H1 (cell line): ENCODE measurements at regions not wholly inside any gene's neighbourhood (a gene's known extent, or its start where the extent isn't known, plus 50 kb on each side); places are given as distances from the start of the nearest gene placed in this dataset.

Experiments
- CTCF ChIA-PET: fragments of 300-600 bp; sonication (Branson Sonifier 250); formaldehyde crosslinking; loops from one replicate; lab custom pipeline; 2021; ENCODE audit not compliant: partially characterized antibody; lab: Charles Lee
- POLR2A ChIA-PET: fragments of 300-600 bp; sonication (Branson Sonifier 250); formaldehyde crosslinking; loops from one replicate; lab custom pipeline; 2021; ENCODE audit warnings: inconsistent platforms; ENCODE audit not compliant: partially characterized antibody; lab: Charles Lee
- DNase-seq, 2 experiments: peaks; one replicate each; pipeline versions ENCODE4 v3.0.0 to v3.0.0-alpha.2; 2010 to 2022; ENCODE audit warnings: low spot score in 2 of 2, low read depth in 1 of 2, mixed read lengths in 1 of 2
- FAIRE-seq: peaks from 2 replicates; lab custom pipeline; 2011; peaks lifted over from hg19 to GRCh38; lab: Jason Lieb, UNC
- H2AFZ ChIP-seq: 2 replicates; pipeline ENCODE4 v1.8.1; 2012; ENCODE audit warnings: low read length, inconsistent platforms
- H2AK5ac ChIP-seq: 2 replicates; pipeline ENCODE4 v1.6.1; 2013; ENCODE audit warnings: low read depth, low read length
- H2BK120ac ChIP-seq: replicated peaks from 2 replicates; pipeline ENCODE3; 2013; ENCODE audit warnings: low read depth, low read length, inconsistent platforms
- H2BK12ac ChIP-seq: 2 replicates; pipeline ENCODE4 v1.6.1; 2013; ENCODE audit warnings: low read depth, low read length
- H2BK15ac ChIP-seq: 2 replicates; pipeline ENCODE4 v1.6.1; 2013; ENCODE audit warnings: low read length
- H2BK20ac ChIP-seq: 2 replicates; pipeline ENCODE4 v1.6.1; 2013; ENCODE audit warnings: low read length
- H2BK5ac ChIP-seq: 2 replicates; pipeline ENCODE4 v1.6.1; 2013; ENCODE audit warnings: low read depth, low read length
- H3K14ac ChIP-seq: 2 replicates; pipeline ENCODE4 v1.6.1; 2013; ENCODE audit warnings: inconsistent platforms; ENCODE audit not compliant: insufficient read length
- H3K18ac ChIP-seq: 2 replicates; pipeline ENCODE4 v1.6.1; 2013; ENCODE audit warnings: low read length; ENCODE audit errors: extremely low read depth
- H3K23ac ChIP-seq: 2 replicates; pipeline ENCODE4 v1.6.1; 2013; ENCODE audit warnings: inconsistent platforms; ENCODE audit not compliant: insufficient read length
- H3K23me2 ChIP-seq: 2 replicates; pipeline ENCODE4 v1.6.1; 2013; ENCODE audit warnings: low read depth, low read length
- H3K27ac ChIP-seq: 2 replicates; pipeline ENCODE4 v1.6.1; 2011; ENCODE audit warnings: low read depth, low read length, inconsistent platforms
- H3K27me3 ChIP-seq, 4 experiments: replicated peaks in 1 of 4; 1 replicate in 1 of 4; 2 replicates in 3 of 4; pipeline versions ENCODE4 v1.6.1 to v1.8.1; 2011 to 2013; ENCODE audit warnings: low read length in 3 of 4, mild to moderate bottlenecking in 3 of 4, inconsistent platforms in 2 of 4, mixed read lengths in 2 of 4, moderate library complexity in 1 of 4; ENCODE audit not compliant: control insufficient read depth in 3 of 4, insufficient read depth in 3 of 4; ENCODE audit errors: extremely low read depth in 1 of 4
- H3K36me3 ChIP-seq, 4 experiments: 2 replicates each; pipeline versions ENCODE4 v1.6.1 to v1.8.1; 2011 to 2013; ENCODE audit warnings: mild to moderate bottlenecking in 4 of 4, low read length in 3 of 4, moderate library complexity in 2 of 4, control low read depth in 1 of 4, inconsistent platforms in 1 of 4; ENCODE audit not compliant: insufficient read depth in 4 of 4, control insufficient read depth in 2 of 4
- H3K4ac ChIP-seq: replicated peaks from 2 replicates; pipeline ENCODE3; 2013; ENCODE audit warnings: low read length, low read depth, mixed read lengths, inconsistent platforms; ENCODE audit not compliant: insufficient read length
- H3K4me1 ChIP-seq, 4 experiments: replicated peaks in 1 of 4; 1 replicate in 1 of 4; 2 replicates in 3 of 4; pipeline versions ENCODE4 v1.6.1 to v1.8.1; 2011 to 2013; ENCODE audit warnings: low read length in 3 of 4, inconsistent platforms in 2 of 4, mixed read lengths in 1 of 4; ENCODE audit not compliant: insufficient read depth in 4 of 4, control insufficient read depth in 3 of 4
- H3K4me2 ChIP-seq, 2 experiments: 2 replicates each; pipeline versions ENCODE4 v1.6.1 to v1.8.1; 2011 to 2013; ENCODE audit warnings: low read depth in 2 of 2, low read length in 2 of 2, control low read depth in 1 of 2, inconsistent platforms in 1 of 2, mild to moderate bottlenecking in 1 of 2; ENCODE audit not compliant: insufficient read depth in 1 of 2
- H3K4me3 ChIP-seq, 4 experiments: fragments of 200-600, 300-600 bp in 1 of 4; sonication (generic), shearing (Covaris generic), sonication (Bioruptor Twin) in 1 of 4; 2 replicates each; pipeline versions ENCODE4 v1.5.1 to v1.8.1; 2011 to 2016; ENCODE audit warnings: low read length in 4 of 4, low read depth in 3 of 4, control low read depth in 2 of 4, inconsistent platforms in 2 of 4, mild to moderate bottlenecking in 2 of 4, mixed read lengths in 1 of 4, moderate library complexity in 1 of 4; ENCODE audit not compliant: insufficient read depth in 2 of 4; ENCODE audit errors: extremely low read depth in 1 of 4
- H3K56ac ChIP-seq: replicated peaks from 2 replicates; pipeline ENCODE3; 2013; ENCODE audit warnings: low read depth, mild to moderate bottlenecking, mixed read lengths, low read length, inconsistent platforms; ENCODE audit not compliant: insufficient read length
- H3K79me1 ChIP-seq: 2 replicates; pipeline ENCODE4 v1.6.1; 2013; ENCODE audit warnings: low read depth, low read length, control low read depth
- H3K79me2 ChIP-seq, 2 experiments: 2 replicates each; pipeline versions ENCODE4 v1.6.1 to v1.8.1; 2012 to 2013; ENCODE audit warnings: low read length in 2 of 2, mild to moderate bottlenecking in 2 of 2, inconsistent platforms in 1 of 2; ENCODE audit not compliant: insufficient read depth in 2 of 2, control insufficient read depth in 1 of 2
- H3K9ac ChIP-seq, 4 experiments: replicated peaks in 1 of 4; 1 replicate in 1 of 4; 2 replicates in 3 of 4; pipeline versions ENCODE4 v1.6.1 to v1.8.1; 2011 to 2013; ENCODE audit warnings: low read depth in 3 of 4, low read length in 3 of 4, control low read depth in 2 of 4, mild to moderate bottlenecking in 2 of 4, moderate library complexity in 2 of 4, inconsistent platforms in 1 of 4; ENCODE audit errors: extremely low read depth in 1 of 4
- H3K9me3 ChIP-seq, 2 experiments: 2 replicates each; pipeline versions ENCODE4 v1.6.1 to v1.8.1; 2012 to 2013; ENCODE audit warnings: mild to moderate bottlenecking in 2 of 2, moderate library complexity in 2 of 2, control low read depth in 1 of 2, inconsistent platforms in 1 of 2, low read depth in 1 of 2, low read length in 1 of 2, mixed read lengths in 1 of 2; ENCODE audit not compliant: insufficient read depth in 2 of 2
- H4K20me1 ChIP-seq, 2 experiments: replicated peaks in 1 of 2; 2 replicates each; pipeline versions ENCODE3 to v1.8.1; 2011 to 2013; ENCODE audit warnings: inconsistent platforms in 2 of 2, low read length in 2 of 2, mild to moderate bottlenecking in 1 of 2; ENCODE audit not compliant: insufficient read depth in 2 of 2, control insufficient read depth in 1 of 2
- H4K5ac ChIP-seq: 2 replicates; pipeline ENCODE4 v1.6.1; 2013; ENCODE audit warnings: low read length, low read depth, mixed read lengths, inconsistent platforms; ENCODE audit not compliant: insufficient read length
- H4K8ac ChIP-seq: 2 replicates; pipeline ENCODE4 v1.8.0; 2013; ENCODE audit warnings: mild to moderate bottlenecking, moderate library complexity, low read length, inconsistent platforms; ENCODE audit not compliant: insufficient read depth; ENCODE audit errors: extremely low read depth
- H4K91ac ChIP-seq: replicated peaks from 2 replicates; pipeline ENCODE3; 2013; ENCODE audit warnings: low read length, mixed read lengths, inconsistent platforms; ENCODE audit not compliant: insufficient read length
- EP300 ChIP-seq, 2 experiments: IDR thresholded peaks; 1 replicate in 1 of 2; 2 replicates in 1 of 2; pipeline ENCODE4 v1.6.1; 2011 to 2012; ENCODE audit warnings: low read depth in 2 of 2, low read length in 2 of 2, mild to moderate bottlenecking in 2 of 2, borderline replicate concordance in 1 of 2, inconsistent platforms in 1 of 2, moderate library complexity in 1 of 2
- EZH2 ChIP-seq: fragments of 200-600 bp; sonication (generic); IDR thresholded peaks from 2 replicates; pipeline ENCODE4 v1.7.1; 2012; ENCODE audit warnings: low read depth, mild to moderate bottlenecking, moderate library complexity, low read length, inconsistent platforms; ENCODE audit not compliant: severe bottlenecking
- FOSL1 ChIP-seq: IDR thresholded peaks from 2 replicates; pipeline ENCODE4 v1.6.1; 2011; ENCODE audit warnings: mild to moderate bottlenecking, low read depth, low read length, moderate library complexity; ENCODE audit not compliant: insufficient read depth
- NRF1 ChIP-seq: IDR thresholded peaks from 2 replicates; pipeline ENCODE4 v1.6.1; 2011; ENCODE audit warnings: mild to moderate bottlenecking, low read depth, low read length, improper control_type of control experiment
- TBP ChIP-seq: IDR thresholded peaks from 2 replicates; pipeline ENCODE4 v1.6.1; 2011; ENCODE audit warnings: low read depth, low read length, improper control_type of control experiment
- WGBS, 2 experiments: shearing (Covaris generic) in 1 of 2; methylation state at CpG; one replicate each; pipeline versions ENCODE4 v1.1.6 to v1.1.7; 2013 to 2015; ENCODE audit warnings: low lambda C conversion rate in 2 of 2, mixed read lengths in 2 of 2, inconsistent platforms in 1 of 2, low coverage in 1 of 2, missing lambda C conversion rate in 1 of 2; ENCODE audit not compliant: insufficient replicate concordance in 2 of 2, insufficient coverage in 1 of 2, insufficient read length in 1 of 2; ENCODE audit errors: extremely low coverage in 1 of 2, missing lambda C conversion rate in 1 of 2; 5-methylcytosine and 5-hydroxymethylcytosine counted together
- TF ChIP-seq, protein P1 (sequence below): IDR thresholded peaks from 2 replicates; pipeline ENCODE4 v1.6.1; 2012; ENCODE audit warnings: inconsistent platforms
- TF ChIP-seq, protein P2 (sequence below): IDR thresholded peaks from 2 replicates; pipeline ENCODE4 v1.6.1; 2012; ENCODE audit warnings: low read length, inconsistent platforms

DNA sequence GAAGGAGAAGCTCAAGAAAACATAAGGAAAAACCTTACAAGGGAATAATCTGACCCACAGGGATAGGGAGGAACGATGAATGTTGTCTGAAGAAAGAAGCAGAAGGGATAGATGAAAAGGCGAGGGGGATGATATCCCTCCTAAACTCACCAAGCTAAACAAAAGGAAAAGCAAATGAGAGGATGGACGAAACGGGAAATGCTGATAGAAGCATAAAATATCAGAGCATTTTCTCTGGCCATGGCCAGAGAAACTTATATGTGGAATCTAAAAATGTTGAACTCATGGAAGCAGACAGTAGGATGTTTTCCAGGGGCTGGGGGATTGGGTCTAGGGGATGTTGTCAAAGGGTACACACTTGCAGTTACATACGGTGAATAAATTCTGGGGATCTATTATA lies 148.4 kb upstream of the FOXQ1 start:
- H4K8ac ChIP-seq: no peak overlapping the region
- no peak overlapping the region for H2AFZ ChIP-seq
- H3K9me3 ChIP-seq: no peaks in the 10 kb centered on the region
- H2BK15ac ChIP-seq: no peak overlapping the region
- H3K18ac ChIP-seq: no peak overlapping the region
- H3K4ac ChIP-seq: no peak overlapping the region
- no peak for FAIRE-seq
- no peak overlapping the region for H2AK5ac ChIP-seq
- no peak overlapping the region for H2BK20ac ChIP-seq
- no peak for DNase-seq
- TF ChIP-seq, protein P1, sequence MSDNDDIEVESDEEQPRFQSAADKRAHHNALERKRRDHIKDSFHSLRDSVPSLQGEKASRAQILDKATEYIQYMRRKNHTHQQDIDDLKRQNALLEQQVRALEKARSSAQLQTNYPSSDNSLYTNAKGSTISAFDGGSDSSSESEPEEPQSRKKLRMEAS: no peak
- no peak for TF ChIP-seq TBP
- TF ChIP-seq, protein P2, sequence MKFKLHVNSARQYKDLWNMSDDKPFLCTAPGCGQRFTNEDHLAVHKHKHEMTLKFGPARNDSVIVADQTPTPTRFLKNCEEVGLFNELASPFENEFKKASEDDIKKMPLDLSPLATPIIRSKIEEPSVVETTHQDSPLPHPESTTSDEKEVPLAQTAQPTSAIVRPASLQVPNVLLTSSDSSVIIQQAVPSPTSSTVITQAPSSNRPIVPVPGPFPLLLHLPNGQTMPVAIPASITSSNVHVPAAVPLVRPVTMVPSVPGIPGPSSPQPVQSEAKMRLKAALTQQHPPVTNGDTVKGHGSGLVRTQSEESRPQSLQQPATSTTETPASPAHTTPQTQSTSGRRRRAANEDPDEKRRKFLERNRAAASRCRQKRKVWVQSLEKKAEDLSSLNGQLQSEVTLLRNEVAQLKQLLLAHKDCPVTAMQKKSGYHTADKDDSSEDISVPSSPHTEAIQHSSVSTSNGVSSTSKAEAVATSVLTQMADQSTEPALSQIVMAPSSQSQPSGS: no peak
- no peak for TF ChIP-seq FOSL1
- TF ChIP-seq EP300 (IDR thresholded peaks at IDR 0.05; ENCODE audit: borderline replicate concordance in 1 of 2, low read depth in 2 of 2, low read length in 2 of 2): no peak
- no peak for TF ChIP-seq EZH2
- TF ChIP-seq NRF1: no peak
- no peak overlapping the region for H2BK120ac ChIP-seq
- no peak overlapping the region for H2BK5ac ChIP-seq
- no peak overlapping the region for H3K4me3 ChIP-seq
- H2BK12ac ChIP-seq: no peak overlapping the region
- no peaks in the 10 kb centered on the region for H3K27me3 ChIP-seq
- no peak overlapping the region for H3K14ac ChIP-seq
- H3K23ac ChIP-seq: no peak overlapping the region
- H3K4me1 ChIP-seq: no peaks in the 10 kb centered on the region
- H3K36me3 ChIP-seq: no peaks in the 10 kb centered on the region
- no peak overlapping the region for H3K27ac ChIP-seq
- H3K56ac ChIP-seq: no peak overlapping the region
- no peak overlapping the region for H3K9ac ChIP-seq
- no peaks in the 10 kb centered on the region for H3K79me1 ChIP-seq
- WGBS, 2 experiments: 83% methylated on average over 5 of the region's 5 CpGs; no CpG with 5 or more reads in 1 of the 2 experiments
- H3K79me2 ChIP-seq: no peaks in the 10 kb centered on the region
- no peaks in the 10 kb centered on the region for H4K20me1 ChIP-seq
- ChIA-PET CTCF (no interaction called here), POLR2A (no interaction called here)
- H4K91ac ChIP-seq: no peak overlapping the region
- no peaks in the 10 kb centered on the region for H3K23me2 ChIP-seq
- H3K4me2 ChIP-seq: no peak overlapping the region
- no peak overlapping the region for H4K5ac ChIP-seq
